SIG-M5 treated with dmso at 0.1 percent for 504 hours (cell line): ENCODE measurements at regions not wholly inside any gene's neighbourhood (a gene's known extent, or its start where the extent isn't known, plus 50 kb on each side); places are given as distances from the start of the nearest gene placed in this dataset.
A peak's percentile ranks its signal among the peaks of the same experiment; 100 is the strongest.

Source experiments
- DNase-seq: peaks from one replicate; lab custom pipeline; 2025; ENCODE audit not compliant: unreplicated experiment; lab: John Stamatoyannopoulos, UW

GRCh38 chr6:66900133-66901083, 1193.4 kb upstream of the EYS start:
- DNase-seq = no peak

- DNase-seq = peak; percentile 42
Measured at GRCh38 chr6:66897576-66897975, 1190.5 kb upstream of the EYS start.

- no peak for DNase-seq
Measured at GRCh38 chr6:66896415-66896814, 1189.4 kb upstream of the EYS start.

- no peak for DNase-seq
Measured at GRCh38 chr6:66883453-66883852, 1176.4 kb upstream of the EYS start.

- DNase-seq = no peak
Measured at GRCh38 chr6:66866801-66867200, 1159.8 kb upstream of the EYS start.

GRCh38 chr6:66865771-66866170, 1158.7 kb upstream of the EYS start:
- no peak for DNase-seq

GRCh38 chr6:66861007-66861541, 1154.0 kb upstream of the EYS start:
- DNase-seq = no peak

- no peak for DNase-seq
Measured at GRCh38 chr6:66860328-66860727, 1153.3 kb upstream of the EYS start.

GRCh38 chr6:66858196-66858595, 1151.2 kb upstream of the EYS start:
- DNase-seq = no peak

- no peak for DNase-seq
Measured at GRCh38 chr6:66854014-66854413, 1147.0 kb upstream of the EYS start.

- DNase-seq = no peak
Measured at GRCh38 chr6:66851930-66852329, 1144.9 kb upstream of the EYS start.

- no peak for DNase-seq
Measured at GRCh38 chr6:66849843-66850242, 1142.8 kb upstream of the EYS start.

GRCh38 chr6:66848244-66848953, 1141.4 kb upstream of the EYS start:
- DNase-seq = no peak

GRCh38 chr6:66838764-66839163, 1131.7 kb upstream of the EYS start:
- no peak for DNase-seq

GRCh38 chr6:66825539-66825938, 1118.5 kb upstream of the EYS start:
- DNase-seq = no peak

- no peak for DNase-seq
Measured at GRCh38 chr6:66814156-66814555, 1107.1 kb upstream of the EYS start.

GRCh38 chr6:66808771-66809170, 1101.7 kb upstream of the EYS start:
- no peak for DNase-seq

GRCh38 chr6:66796987-66797386, 1090.0 kb upstream of the EYS start:
- no peak for DNase-seq

- DNase-seq = no peak
Measured at GRCh38 chr6:66788579-66788978, 1081.6 kb upstream of the EYS start.

- DNase-seq = no peak
Measured at GRCh38 chr6:66772800-66773199, 1065.8 kb upstream of the EYS start.

GRCh38 chr6:66771626-66772025, 1064.6 kb upstream of the EYS start:
- DNase-seq = no peak

GRCh38 chr6:66751630-66752029, 1044.6 kb upstream of the EYS start:
- no peak for DNase-seq
